Neural progenitor cell (in vitro differentiated cells): ENCODE measurements at regions not wholly inside any gene's neighbourhood (a gene's known extent, or its start where the extent isn't known, plus 50 kb on each side); places are given as distances from the start of the nearest gene placed in this dataset.

ENCODE experiments used
- EZH2 ChIP-seq: fragments of 200-600 bp; sonication (generic); IDR thresholded peaks from 2 replicates; pipeline ENCODE4 v1.6.1; 2017; ENCODE audit warnings: antibody characterized with exemption, mild to moderate bottlenecking, moderate library complexity
- EZH2phosphoT487 ChIP-seq: fragments of 200-600 bp; sonication (generic); IDR thresholded peaks from 2 replicates; pipeline ENCODE4 v1.6.1; 2017; ENCODE audit warnings: antibody characterized with exemption
- TF ChIP-seq, protein P1 (sequence below): fragments of 200-600 bp; sonication (generic); IDR thresholded peaks from 2 replicates; pipeline ENCODE4 v1.5.1; 2017; ENCODE audit warnings: antibody characterized with exemption, mild to moderate bottlenecking

DNA sequence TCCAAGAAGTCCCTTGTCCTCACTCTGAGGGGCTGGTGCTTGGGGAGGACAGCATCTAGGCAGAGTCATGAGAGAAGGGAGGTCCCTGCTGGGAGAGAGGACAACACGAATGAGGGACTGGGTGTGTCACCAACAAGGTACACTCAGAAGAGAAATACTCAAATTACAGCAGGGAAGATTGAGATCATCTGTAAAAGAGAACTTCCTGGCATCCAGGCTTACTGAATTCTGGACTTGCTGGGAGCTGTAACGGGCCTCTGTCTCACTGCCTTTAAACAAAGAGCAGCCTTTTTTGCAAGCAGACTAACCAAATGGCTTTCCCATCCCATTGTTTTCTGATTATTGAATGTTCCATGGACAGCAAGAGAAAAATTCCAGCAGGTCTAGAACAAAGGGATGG is 195.7 kb upstream of the RAB4A start:
- TF ChIP-seq EZH2phosphoT487 (no peak), EZH2 (no peak)
- TF ChIP-seq, protein P1, sequence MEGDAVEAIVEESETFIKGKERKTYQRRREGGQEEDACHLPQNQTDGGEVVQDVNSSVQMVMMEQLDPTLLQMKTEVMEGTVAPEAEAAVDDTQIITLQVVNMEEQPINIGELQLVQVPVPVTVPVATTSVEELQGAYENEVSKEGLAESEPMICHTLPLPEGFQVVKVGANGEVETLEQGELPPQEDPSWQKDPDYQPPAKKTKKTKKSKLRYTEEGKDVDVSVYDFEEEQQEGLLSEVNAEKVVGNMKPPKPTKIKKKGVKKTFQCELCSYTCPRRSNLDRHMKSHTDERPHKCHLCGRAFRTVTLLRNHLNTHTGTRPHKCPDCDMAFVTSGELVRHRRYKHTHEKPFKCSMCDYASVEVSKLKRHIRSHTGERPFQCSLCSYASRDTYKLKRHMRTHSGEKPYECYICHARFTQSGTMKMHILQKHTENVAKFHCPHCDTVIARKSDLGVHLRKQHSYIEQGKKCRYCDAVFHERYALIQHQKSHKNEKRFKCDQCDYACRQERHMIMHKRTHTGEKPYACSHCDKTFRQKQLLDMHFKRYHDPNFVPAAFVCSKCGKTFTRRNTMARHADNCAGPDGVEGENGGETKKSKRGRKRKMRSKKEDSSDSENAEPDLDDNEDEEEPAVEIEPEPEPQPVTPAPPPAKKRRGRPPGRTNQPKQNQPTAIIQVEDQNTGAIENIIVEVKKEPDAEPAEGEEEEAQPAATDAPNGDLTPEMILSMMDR = no peak
